CD14-positive monocyte (primary cell): ENCODE measurements at regions not wholly inside any gene's neighbourhood (a gene's known extent, or its start where the extent isn't known, plus 50 kb on each side); places are given as distances from the start of the nearest gene placed in this dataset.

Experiments
- DNase-seq, 3 donors: peaks; one replicate each; pipeline ENCODE4 v3.0.0-alpha.2; 2011 to 2022
- H2AFZ ChIP-seq: 2 replicates; pipeline ENCODE4 v1.6.0; 2012; ENCODE audit warnings: mild to moderate bottlenecking, low read depth, low read length, inconsistent platforms; ENCODE audit not compliant: insufficient read depth, poor library complexity, severe bottlenecking
- H3K27ac ChIP-seq, 2 donors: 1 replicate in 1 of 2; 2 replicates in 1 of 2; pipeline ENCODE4 v1.5.1; 2012 to 2013; ENCODE audit warnings: low read length in 2 of 2, control low read depth in 1 of 2, inconsistent platforms in 1 of 2, low read depth in 1 of 2, mild to moderate bottlenecking in 1 of 2
- H3K27me3 ChIP-seq, 2 donors: one replicate each; pipeline versions ENCODE4 v1.6.0 to v1.6.1; 2011 to 2013; ENCODE audit warnings: low read length in 2 of 2; ENCODE audit not compliant: control insufficient read depth in 2 of 2, insufficient read depth in 2 of 2
- H3K36me3 ChIP-seq, 2 donors: replicated peaks in 1 of 2; 1 replicate in 1 of 2; 2 replicates in 1 of 2; pipeline versions ENCODE4 v1.5.1 to v1.6.1; 2012 to 2013; ENCODE audit warnings: low read length in 2 of 2, control low read depth in 1 of 2, inconsistent platforms in 1 of 2, mild to moderate bottlenecking in 1 of 2; ENCODE audit not compliant: insufficient read depth in 2 of 2, control insufficient read depth in 1 of 2
- H3K4me1 ChIP-seq, 2 donors: 1 replicate in 1 of 2; 2 replicates in 1 of 2; pipeline versions ENCODE4 v1.5.1 to v1.6.1; 2012 to 2013; ENCODE audit warnings: low read length in 2 of 2, control low read depth in 1 of 2, inconsistent platforms in 1 of 2, mild to moderate bottlenecking in 1 of 2, moderate library complexity in 1 of 2; ENCODE audit not compliant: insufficient read depth in 2 of 2, control insufficient read depth in 1 of 2
- H3K4me2 ChIP-seq: replicated peaks from 2 replicates; pipeline ENCODE3; 2012; ENCODE audit warnings: low read length, moderate library complexity, mild to moderate bottlenecking; ENCODE audit not compliant: poor library complexity, severe bottlenecking; ENCODE audit errors: extremely low read depth
- H3K4me3 ChIP-seq, 3 experiments: fragments of 200-600 bp in 1 of 3; sonication (generic) in 1 of 3; replicated peaks in 1 of 3; 1 replicate in 2 of 3; 2 replicates in 1 of 3; pipeline ENCODE4 v1.5.1; 2011 to 2013; ENCODE audit warnings: low read length in 3 of 3, mild to moderate bottlenecking in 3 of 3, control low read depth in 2 of 3, low read depth in 2 of 3, inconsistent platforms in 1 of 3, moderate library complexity in 1 of 3
- H3K79me2 ChIP-seq: 2 replicates; pipeline ENCODE4 v1.6.0; 2012; ENCODE audit warnings: mild to moderate bottlenecking, control low read depth, inconsistent platforms, low read length, moderate library complexity; ENCODE audit not compliant: insufficient read depth
- H3K9ac ChIP-seq: 2 replicates; pipeline ENCODE4 v1.6.0; 2017; ENCODE audit warnings: low read length, mild to moderate bottlenecking; ENCODE audit not compliant: insufficient read depth, poor library complexity, severe bottlenecking
- H3K9me3 ChIP-seq, 2 donors: replicated peaks in 1 of 2; 1 replicate in 1 of 2; 2 replicates in 1 of 2; pipeline versions ENCODE4 v1.5.1 to v1.6.1; 2012 to 2013; ENCODE audit warnings: low read length in 2 of 2, control low read depth in 1 of 2; ENCODE audit not compliant: control insufficient read depth in 1 of 2, insufficient read depth in 1 of 2
- H4K20me1 ChIP-seq: 2 replicates; pipeline ENCODE4 v1.6.0; 2012; ENCODE audit warnings: mild to moderate bottlenecking, low read length, control low read depth, moderate library complexity; ENCODE audit not compliant: insufficient read depth
- H3K27ac Mint-ChIP-seq, 7 donors: one replicate each; pipeline ENCODE4 v1.8.0; 2020; ENCODE audit warnings: mild to moderate bottlenecking in 7 of 7, mixed read lengths in 7 of 7, moderate library complexity in 6 of 7, inconsistent platforms in 2 of 7
- H3K27me3 Mint-ChIP-seq, 3 donors: one replicate each; pipeline ENCODE4 v1.8.0; 2021 to 2022; ENCODE audit warnings: low read depth in 3 of 3, mild to moderate bottlenecking in 3 of 3, mixed read lengths in 3 of 3, moderate library complexity in 3 of 3, inconsistent platforms in 1 of 3
- H3K36me3 Mint-ChIP-seq, 2 donors: one replicate each; pipeline ENCODE4 v1.8.0; 2020; ENCODE audit warnings: mixed read lengths in 2 of 2, inconsistent platforms in 1 of 2, mild to moderate bottlenecking in 1 of 2
- H3K4me1 Mint-ChIP-seq: one replicate; pipeline ENCODE4 v1.8.0; 2020; ENCODE audit warnings: mild to moderate bottlenecking, mixed read lengths
- H3K4me3 Mint-ChIP-seq, 2 donors: one replicate each; pipeline ENCODE4 v1.8.0; 2020; ENCODE audit warnings: mild to moderate bottlenecking in 2 of 2, mixed read lengths in 2 of 2, moderate library complexity in 1 of 2
- H3K9me3 Mint-ChIP-seq, 7 donors: one replicate each; pipeline ENCODE4 v1.8.0; 2020 to 2022; ENCODE audit warnings: mixed read lengths in 7 of 7, mild to moderate bottlenecking in 6 of 7, moderate library complexity in 6 of 7, inconsistent platforms in 2 of 7
- CTCF ChIP-seq: fragments of 200-600 bp; IDR thresholded peaks from one replicate; pipeline ENCODE4 v1.8.0; 2022; ENCODE audit warnings: antibody characterized with exemption, mild to moderate bottlenecking
- WGBS: methylation state at CpG from one replicate; pipeline ENCODE4 v1.1.5; 2013; ENCODE audit warnings: missing lambda C conversion rate; ENCODE audit not compliant: insufficient coverage; 5-methylcytosine and 5-hydroxymethylcytosine counted together
- intact Hi-C, 2 donors: fragments of 100-400 bp; cut with micrococcal nuclease; formaldehyde crosslinking; loops; one replicate each; pipeline versions ENCODE4 v1.15.0 to v1.15.1; 2023

DNA sequence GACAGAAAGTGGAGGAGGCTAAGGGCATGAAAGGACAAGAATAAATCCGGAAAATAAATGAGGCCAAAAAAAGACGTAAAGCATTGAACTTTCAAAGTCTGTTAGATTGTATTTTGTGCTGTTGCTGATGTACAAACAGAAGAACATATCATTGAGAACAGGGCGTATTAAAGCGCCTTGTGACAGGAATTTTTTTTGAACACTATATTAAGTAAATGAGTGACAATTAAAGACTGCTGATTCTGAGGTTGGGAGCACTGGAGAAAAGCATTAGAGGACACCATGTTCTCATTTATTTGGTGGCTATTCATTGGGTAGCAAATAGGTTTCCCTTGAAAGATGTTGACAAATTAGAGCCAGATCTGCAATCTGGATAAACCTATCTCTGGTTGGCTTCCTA is 137.3 kb upstream of the SGCD start:
- Histone ChIP-seq H3K27me3 (no peaks in the 10 kb centered on the region), H3K4me3 (no peak overlapping the region), H4K20me1 (no peaks in the 10 kb centered on the region), H2AFZ (no peak overlapping the region), H3K4me1 (no peaks in the 10 kb centered on the region), H3K27ac (no peak overlapping the region), H3K79me2 (no peaks in the 10 kb centered on the region), H3K9ac (no peak overlapping the region), H3K4me2 (no peak overlapping the region), H3K9me3 (no peaks in the 10 kb centered on the region), H3K36me3 (no peaks in the 10 kb centered on the region)
- H3K4me1 Mint-ChIP-seq, result no peaks in the 10 kb centered on the region
- H3K36me3 Mint-ChIP-seq, result no peaks in the 10 kb centered on the region
- peaks cover 0 to 3% (median 0%) of the 10 kb centered on the region in 3 donors for H3K27me3 Mint-ChIP-seq
- no peak for DNase-seq
- H3K9me3 Mint-ChIP-seq, result peaks cover 0 to 6% (median 0%) of the 10 kb centered on the region in 7 donors
- H3K27ac Mint-ChIP-seq, result no peak overlapping the region
- no peak for TF ChIP-seq CTCF
- no peak overlapping the region for H3K4me3 Mint-ChIP-seq
- 92% methylated on average over 2 of the region's 4 CpGs for WGBS
- intact Hi-C loops, result no loop called here

GRCh38 chr5:156191547-156191946 is 135.4 kb upstream of the SGCD start:
- Histone ChIP-seq H3K4me3 (no peak overlapping the region), H3K27ac (no peak overlapping the region), H3K4me2 (no peak overlapping the region), H3K9me3 (no peaks in the 10 kb centered on the region), H3K9ac (no peak overlapping the region), H3K79me2 (no peaks in the 10 kb centered on the region), H3K36me3 (no peaks in the 10 kb centered on the region), H3K27me3 (no peaks in the 10 kb centered on the region), H4K20me1 (no peaks in the 10 kb centered on the region), H2AFZ (no peak overlapping the region), H3K4me1 (no peaks in the 10 kb centered on the region)
- Mint-ChIP-seq H3K9me3 (peaks cover 0 to 5% (median 0%) of the 10 kb centered on the region in 7 donors), H3K27me3 (peaks cover 0 to 3% (median 0%) of the 10 kb centered on the region in 3 donors), H3K36me3 (no peaks in the 10 kb centered on the region), H3K27ac (no peak overlapping the region), H3K4me1 (no peaks in the 10 kb centered on the region), H3K4me3 (no peak overlapping the region)
- no CpG with 5 or more reads among the region's 1 CpG for WGBS
- no peak for DNase-seq
- TF ChIP-seq CTCF, result no peak
- intact Hi-C loops, result no loop called here
